ENCODE measurements at regions not wholly inside any gene's neighbourhood (a gene's known extent, or its start where the extent isn't known, plus 50 kb on each side); places are given as distances from the start of the nearest gene placed in this dataset.

GRCh38 chr13:26987486-26988013, 184.1 kb downstream of the USP12 start:
- in situ Hi-C loops (cut with MboI; ENCODE audit: low pct_ligation_motif_present in 1 of 4, low pct_unique_long_range_greater_than_20kb in 1 of 4, low sequenced_read_pairs in 3 of 4), result loop anchor here (5.0 to 25.0 kb wide), 7 partner anchors 175 to 1000 kb away; partner anchors contain the start of genes RASL11A (in 2 of the 4), RPL21 (in 1 of the 4), URAD (in 1 of the 4) and USP12 (in 1 of the 4)
- DNase-seq, result no peak
- peaks cover 18 to 35% (median 32%) of the 10 kb centered on the region in 4 donors for H3K4me1 ChIP-seq

GRCh38 chr13:26985285-26985878, 186.2 kb downstream of the USP12 start:
- in situ Hi-C loops (cut with MboI; ENCODE audit: low pct_ligation_motif_present in 1 of 4, low pct_unique_long_range_greater_than_20kb in 1 of 4, low sequenced_read_pairs in 3 of 4), result loop anchor here (5.0 to 25.0 kb wide), 7 partner anchors 177 to 1002 kb away; partner anchors contain the start of genes RASL11A (in 2 of the 4), RPL21 (in 1 of the 4), URAD (in 1 of the 4) and USP12 (in 1 of the 4)
- peak; percentile 82 for DNase-seq
- peaks cover 18 to 48% (median 33%) of the 10 kb centered on the region in 4 donors for H3K4me1 ChIP-seq
- H3K27ac ChIP-seq, result peak overlapping the region; percentile 87 to 93 (median 90)
- intact Hi-C loops (cut with DNase I; ENCODE audit: low total_unique reads), result loop anchor here (5.0 kb wide), 2 partner anchors 267 to 287 kb away; partner anchors contain the start of genes RASL11A and RPL21
- WGBS, 2 donors (ENCODE audit: low coverage in 1 of 2), result 8 to 9% methylated on average over 4 to 6 of the region's 6 CpGs
- no peaks in the 10 kb centered on the region for H3K9me3 ChIP-seq
- H3K36me3 ChIP-seq, result no peaks in the 10 kb centered on the region
- no peak overlapping the region for H3K4me3 ChIP-seq
- TF ChIP-seq EP300 (IDR thresholded peaks at IDR 0.05; ENCODE audit: low read depth) (no peak), CTCF (IDR thresholded peaks at IDR 0.05) (peak; percentile 76 to 95 (median 78))
- H3K27me3 ChIP-seq, result no peaks in the 10 kb centered on the region

More at GRCh38 chr13:26987486-26988013, 184.1 kb downstream of the USP12 start:
- H3K9me3 ChIP-seq, result no peaks in the 10 kb centered on the region
- no peak overlapping the region for H3K4me3 ChIP-seq
- no peak for TF ChIP-seq POLR2A (IDR thresholded peaks at IDR 0.05)
- TF ChIP-seq CTCF (IDR thresholded peaks at IDR 0.05), result no peak
- TF ChIP-seq EP300 (IDR thresholded peaks at IDR 0.05; ENCODE audit: low read depth), result no peak
- no peak for TF ChIP-seq POLR2AphosphoS5 (IDR thresholded peaks at IDR 0.05)
- H3K27ac ChIP-seq, result no peak overlapping the region
- intact Hi-C loops (cut with DNase I; ENCODE audit: low total_unique reads), result loop anchor here (2.0 to 5.0 kb wide), 3 partner anchors 265 to 369 kb away; partner anchors contain the start of genes RASL11A and RPL21
- WGBS, 2 donors (ENCODE audit: low coverage in 1 of 2), result 69 to 77% methylated on average over 3 to 10 of the region's 10 CpGs
- no peaks in the 10 kb centered on the region for H3K27me3 ChIP-seq
- H3K36me3 ChIP-seq, result no peaks in the 10 kb centered on the region

- Histone ChIP-seq H3K27me3 (no peaks in the 10 kb centered on the region), H3K27ac (peak overlapping the region; percentile 87 to 93 (median 90)), H3K36me3 (no peaks in the 10 kb centered on the region), H3K4me3 (no peak overlapping the region), H3K4me1 (peaks cover 26 to 59% (median 43%) of the 10 kb centered on the region in 4 donors), H3K9me3 (no peaks in the 10 kb centered on the region)
- TF ChIP-seq CTCF (IDR thresholded peaks at IDR 0.05) (no peak), EP300 (IDR thresholded peaks at IDR 0.05; ENCODE audit: low read depth) (no peak), POLR2A (IDR thresholded peaks at IDR 0.05) (no peak), POLR2AphosphoS5 (IDR thresholded peaks at IDR 0.05) (peak in 1 of 3 donors; percentile 31)
- in situ Hi-C loops (cut with MboI; ENCODE audit: low pct_ligation_motif_present in 1 of 4, low pct_unique_long_range_greater_than_20kb in 1 of 4, low sequenced_read_pairs in 3 of 4) (loop anchor here (5.0 to 25.0 kb wide), 7 partner anchors 178 to 1003 kb away; partner anchors contain the start of genes RASL11A (in 2 of the 4), RPL21 (in 1 of the 4), URAD (in 1 of the 4) and USP12 (in 1 of the 4)), intact Hi-C loops (cut with DNase I; ENCODE audit: low total_unique reads) (no loop called here)
- DNase-seq, result no peak
- WGBS, 2 donors (ENCODE audit: low coverage in 1 of 2), result 79 to 80% methylated on average over 1 to 4 of the region's 4 CpGs
These were observed 187.3 kb downstream of the USP12 start for GRCh38 chr13:26984337-26984736.

Measured in transverse colon (tissue), 4 donors.